Effector CD4-positive, alpha-beta T cell (primary cell): ENCODE measurements at regions not wholly inside any gene's neighbourhood (a gene's known extent, or its start where the extent isn't known, plus 50 kb on each side); places are given as distances from the start of the nearest gene placed in this dataset.

Experiments
- DNase-seq: peaks from one replicate; pipeline ENCODE4 v3.0.0-alpha.2; 2020

DNA sequence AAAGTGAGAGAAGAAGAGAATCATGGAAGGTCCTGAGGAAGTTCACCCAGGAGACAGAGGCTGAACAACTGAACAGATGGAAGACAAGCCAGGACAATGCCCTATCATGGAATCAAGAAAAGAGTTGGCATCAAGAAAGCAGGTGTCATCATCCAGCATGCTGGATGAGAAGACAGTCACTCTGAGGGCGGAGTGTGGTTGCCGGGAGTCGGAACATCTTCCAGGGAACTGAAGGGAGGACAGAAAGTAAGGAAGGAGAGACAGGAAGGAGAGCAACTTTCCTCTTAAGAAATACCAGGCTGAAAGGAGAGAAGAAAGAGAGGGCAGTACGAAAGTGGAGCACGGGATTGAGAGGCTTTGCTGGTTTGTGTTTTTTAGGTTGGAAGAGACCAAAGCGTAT is 654.5 kb upstream of the CELF2 start:
- no peak for DNase-seq

- no peak for DNase-seq
These were observed 652.8 kb upstream of the CELF2 start for GRCh38 chr10:10364902-10365301.

GRCh38 chr10:10365676-10366075 is 652.0 kb upstream of the CELF2 start:
- no peak for DNase-seq

DNA sequence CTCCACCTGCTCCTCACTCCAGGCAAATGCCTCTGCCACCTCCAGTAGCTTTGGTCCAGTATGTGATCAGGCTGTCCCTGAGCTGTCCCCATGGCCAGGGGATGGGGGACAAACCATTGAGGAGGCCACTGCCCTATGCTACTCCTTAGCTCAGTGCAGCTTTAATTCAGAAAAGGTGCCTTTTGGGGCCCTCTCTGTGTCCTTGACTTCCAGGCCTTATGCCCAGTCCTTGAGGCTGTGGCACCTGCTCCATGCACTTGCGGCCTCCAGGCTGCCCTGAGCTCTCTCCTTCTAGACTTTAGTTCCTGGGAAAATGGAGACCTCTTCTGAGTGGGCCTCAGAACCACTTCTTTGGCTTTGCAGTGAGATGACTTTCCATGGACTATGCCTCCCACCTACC is 650.8 kb upstream of the CELF2 start:
- no peak for DNase-seq

GRCh38 chr10:10367264-10367663 is 650.4 kb upstream of the CELF2 start:
- DNase-seq = no peak

- DNase-seq = no peak
These were observed 648.6 kb upstream of the CELF2 start for GRCh38 chr10:10368951-10369576.

- no peak for DNase-seq
These were observed 631.8 kb upstream of the CELF2 start for GRCh38 chr10:10385831-10386230.

DNA sequence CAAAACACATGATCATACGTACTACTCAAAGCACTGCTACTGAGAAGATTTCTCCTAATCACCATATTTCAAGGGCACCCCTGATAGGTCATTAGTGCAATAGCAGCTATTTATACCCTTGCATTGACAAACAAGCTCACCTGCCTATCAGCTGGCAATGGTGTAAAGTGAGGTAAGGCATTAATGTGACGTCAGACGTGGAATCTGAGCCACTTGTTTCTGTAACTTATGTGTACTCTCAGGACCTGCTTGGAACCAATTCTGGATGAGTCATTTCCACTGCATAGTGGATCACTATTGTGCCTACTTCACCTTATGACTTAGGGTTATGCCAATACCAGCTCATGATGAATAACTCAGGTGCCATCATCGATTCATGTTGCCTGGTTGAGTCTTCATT is 628.5 kb upstream of the CELF2 start:
- DNase-seq = no peak

GRCh38 chr10:10392511-10392910 is 625.2 kb upstream of the CELF2 start:
- no peak for DNase-seq

GRCh38 chr10:10394933-10395658 is 622.6 kb upstream of the CELF2 start:
- no peak for DNase-seq

- no peak for DNase-seq
These were observed 621.1 kb upstream of the CELF2 start for GRCh38 chr10:10396601-10397000.

DNA sequence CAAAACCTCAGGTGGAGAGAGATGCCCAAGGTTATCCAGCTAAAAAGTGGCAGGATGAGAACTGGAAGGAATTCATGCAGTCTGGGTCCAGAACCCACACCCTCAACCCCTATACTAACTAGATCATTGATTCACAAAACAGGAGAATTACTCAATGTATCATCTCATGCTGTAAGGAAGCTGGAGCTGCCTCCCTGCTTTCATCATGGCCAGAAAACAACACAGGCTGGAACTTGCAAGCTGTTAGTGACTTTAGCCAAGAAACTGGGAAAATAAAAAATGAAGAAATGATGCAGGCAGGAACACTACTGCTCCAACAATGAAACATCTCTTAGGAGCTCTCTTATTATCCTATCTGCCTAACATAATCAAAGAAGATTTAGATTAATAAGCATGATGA is 619.8 kb upstream of the CELF2 start:
- no peak for DNase-seq

DNA sequence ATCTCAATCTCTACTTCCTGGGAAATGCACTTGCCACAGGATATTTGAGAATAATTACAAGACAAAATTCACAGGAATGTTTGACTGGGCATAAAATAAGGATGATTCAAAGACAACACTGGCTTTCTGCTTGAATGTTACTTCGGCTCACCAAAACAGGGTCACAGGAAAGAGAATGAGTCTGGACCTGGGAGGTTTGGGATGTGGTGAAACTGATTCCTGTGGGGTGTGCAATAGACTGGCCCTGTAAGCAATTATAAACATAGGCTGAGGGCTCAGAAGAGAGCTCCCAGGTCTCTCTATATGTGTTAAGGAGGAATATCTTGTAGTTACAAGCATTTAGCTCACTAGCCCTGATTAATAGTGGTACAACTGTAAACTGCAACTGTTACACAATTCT is 613.9 kb upstream of the CELF2 start:
- DNase-seq = no peak

GRCh38 chr10:10417671-10418070 is 600.0 kb upstream of the CELF2 start:
- no peak for DNase-seq

- no peak for DNase-seq
These were observed 599.3 kb upstream of the CELF2 start for GRCh38 chr10:10418387-10418786.

DNA sequence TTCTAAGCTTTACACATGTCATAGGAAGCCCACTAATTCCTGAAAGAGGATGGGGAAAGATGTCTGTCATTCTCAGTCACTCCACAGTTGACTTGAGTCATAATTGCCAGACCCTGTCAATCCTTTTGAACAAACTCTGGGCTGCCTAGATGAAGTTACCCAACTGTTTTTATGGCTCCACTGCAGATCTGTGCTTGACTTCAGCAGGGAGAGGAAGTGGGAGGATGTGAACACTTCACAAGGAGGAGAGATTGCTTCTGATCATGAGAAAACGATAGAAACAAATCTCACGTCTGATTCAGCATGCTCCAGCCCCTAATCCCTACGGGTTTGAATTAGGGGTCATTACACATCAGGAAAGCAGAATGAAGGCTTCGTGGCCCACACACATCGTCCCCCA is 596.6 kb upstream of the CELF2 start:
- no peak for DNase-seq

DNA sequence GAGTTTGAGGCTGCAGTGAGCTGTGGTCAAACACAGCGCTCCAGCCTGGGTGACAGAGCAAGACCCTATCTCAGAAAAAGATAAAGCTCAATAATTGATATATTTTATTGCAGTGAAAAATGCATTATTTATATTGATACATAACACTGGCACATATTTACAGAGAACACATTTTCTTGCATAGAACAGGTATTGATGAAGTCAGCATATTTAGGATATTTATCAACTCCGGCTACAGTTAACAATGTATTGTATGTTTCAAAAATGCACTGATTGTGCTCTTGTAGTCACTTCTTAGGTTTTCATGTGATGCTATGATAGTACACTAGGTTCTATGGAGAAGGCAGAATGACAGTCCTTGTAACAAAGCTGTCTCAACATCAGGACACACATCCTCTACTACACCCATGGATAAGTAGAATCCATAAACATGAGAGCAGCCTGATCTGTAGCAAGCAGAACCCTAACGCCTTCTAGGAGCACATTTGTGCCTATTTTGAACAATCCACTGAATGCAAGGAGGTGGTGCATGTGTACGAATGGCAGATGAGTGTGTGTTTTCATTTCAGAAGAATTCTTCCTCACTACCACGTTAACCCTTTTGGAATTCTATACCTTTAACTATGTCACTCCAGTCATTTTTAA is 586.1 kb upstream of the CELF2 start:
- no peak for DNase-seq

DNA sequence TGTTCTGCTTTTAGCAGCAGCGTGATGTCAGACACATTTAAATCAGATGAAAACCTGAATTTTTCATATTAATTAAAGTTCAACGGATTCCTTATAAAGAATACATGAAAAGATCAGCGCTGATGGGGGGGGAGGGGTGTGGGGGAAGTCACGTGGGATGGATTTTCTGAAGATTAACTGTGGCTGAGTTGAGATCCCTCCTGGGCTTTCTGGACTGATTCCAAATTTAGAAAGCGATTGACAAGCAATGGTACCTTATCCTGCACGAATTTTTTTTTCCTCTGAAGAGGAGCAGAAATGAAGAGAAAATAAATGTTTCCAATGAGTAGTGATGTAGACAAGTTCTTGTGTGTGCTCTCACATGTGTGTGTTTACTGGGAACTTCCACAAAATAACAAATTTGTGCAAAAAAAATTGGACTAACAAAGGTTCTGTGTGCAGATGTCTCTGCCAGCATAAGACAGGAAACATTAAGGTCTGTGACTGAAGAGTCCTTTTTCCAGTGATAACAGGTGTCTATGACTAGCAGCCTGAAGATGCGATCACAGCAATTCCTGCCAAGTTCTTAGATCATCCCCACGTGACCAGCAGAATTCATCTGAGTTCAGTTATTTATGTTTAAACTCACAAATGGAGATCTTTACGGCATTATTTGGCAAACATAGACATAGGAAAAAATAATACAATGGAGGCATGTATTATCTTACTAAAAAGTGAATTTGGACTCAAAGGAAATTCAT is 585.2 kb upstream of the CELF2 start:
- DNase-seq = no peak

- DNase-seq = no peak
These were observed 583.4 kb upstream of the CELF2 start for GRCh38 chr10:10434312-10434711.

GRCh38 chr10:10437886-10438285 is 579.8 kb upstream of the CELF2 start:
- DNase-seq = no peak

GRCh38 chr10:10438335-10439100 is 579.2 kb upstream of the CELF2 start:
- DNase-seq = no peak

DNA sequence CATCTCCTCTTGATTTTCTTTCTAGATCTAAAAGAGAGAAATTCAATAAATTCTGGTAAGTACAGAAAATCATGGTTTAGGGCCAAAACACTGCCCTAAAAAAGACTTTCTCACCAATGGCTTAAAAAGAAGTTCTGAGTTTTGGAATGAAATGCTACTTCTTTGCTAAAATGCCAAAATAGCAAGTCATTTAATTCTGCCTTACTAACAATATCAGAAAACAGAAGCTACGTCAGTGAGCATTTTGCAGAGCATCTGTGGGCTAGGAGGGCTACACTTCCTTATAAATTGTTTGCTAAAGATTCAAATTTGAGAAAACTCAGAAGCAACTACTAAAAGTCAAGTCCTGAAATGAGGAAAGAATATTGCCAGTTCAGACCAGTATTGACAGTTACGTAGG is 560.8 kb upstream of the CELF2 start:
- DNase-seq = no peak

DNA sequence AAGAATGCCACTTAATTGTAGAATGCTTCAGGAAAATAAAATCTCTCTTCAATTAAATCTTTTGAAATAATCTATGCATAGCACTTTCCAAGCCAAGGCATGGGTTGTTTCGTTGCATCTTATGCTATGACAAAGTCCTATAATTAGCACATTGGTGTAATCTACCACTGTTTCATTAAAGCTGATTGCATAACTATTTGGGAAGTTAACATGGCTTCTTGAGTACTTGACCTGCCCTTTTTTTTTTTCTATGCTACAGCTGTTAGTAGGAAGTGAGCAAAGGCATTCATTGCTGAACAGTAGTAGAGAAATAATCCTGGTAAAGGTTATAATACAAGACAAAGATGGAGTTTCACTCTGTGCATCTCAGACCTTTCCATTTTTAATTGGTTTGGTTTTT is 557.2 kb upstream of the CELF2 start:
- no peak for DNase-seq
